OCI-LY1 (cell line): ENCODE measurements at regions not wholly inside any gene's neighbourhood (a gene's known extent, or its start where the extent isn't known, plus 50 kb on each side); places are given as distances from the start of the nearest gene placed in this dataset.

Experiments
- H2AFZ ChIP-seq: fragments of 200-600 bp; sonication (generic), shearing (Covaris generic); 2 replicates; pipeline ENCODE4 v1.6.0; 2014; ENCODE audit warnings: antibody characterized with exemption, mild to moderate bottlenecking, low read length
- H3F3A ChIP-seq: fragments of 200-600 bp; sonication (generic), shearing (Covaris generic); 2 replicates; pipeline ENCODE4 v1.6.0; 2014; ENCODE audit warnings: mild to moderate bottlenecking, antibody characterized with exemption, low read length, moderate library complexity; ENCODE audit not compliant: insufficient read depth
- H3K27ac ChIP-seq: fragments of 200-600 bp; sonication (generic); 2 replicates; pipeline ENCODE4 v1.5.1; 2014; ENCODE audit warnings: low read length, mixed run types, mild to moderate bottlenecking, low read depth; ENCODE audit not compliant: poor library complexity, severe bottlenecking
- H3K27me3 ChIP-seq: fragments of 200-600 bp; sonication (generic); 2 replicates; pipeline ENCODE4 v1.6.0; 2014; ENCODE audit warnings: antibody characterized with exemption, mild to moderate bottlenecking, low read length, moderate library complexity; ENCODE audit not compliant: insufficient read depth
- H3K36me3 ChIP-seq: fragments of 200-600 bp; sonication (generic); 2 replicates; pipeline ENCODE4 v1.6.1; 2014; ENCODE audit warnings: mild to moderate bottlenecking, antibody characterized with exemption, low read length, moderate library complexity, mixed read lengths; ENCODE audit not compliant: insufficient read depth
- H3K4me1 ChIP-seq: fragments of 200-600 bp; sonication (generic); 2 replicates; pipeline ENCODE4 v1.5.1; 2014; ENCODE audit warnings: mild to moderate bottlenecking, low read length, moderate library complexity; ENCODE audit not compliant: insufficient read depth, severe bottlenecking
- H3K4me2 ChIP-seq: fragments of 200-600 bp; sonication (generic), shearing (Covaris generic); 2 replicates; pipeline ENCODE4 v1.6.1; 2014; ENCODE audit warnings: low read length
- H3K4me3 ChIP-seq: fragments of 200-600 bp; sonication (generic); 2 replicates; pipeline ENCODE4 v1.5.1; 2014; ENCODE audit warnings: low read length, low read depth, mild to moderate bottlenecking, mixed read lengths; ENCODE audit not compliant: poor library complexity, severe bottlenecking
- H3K79me2 ChIP-seq: fragments of 200-600 bp; shearing (Covaris generic); 2 replicates; pipeline ENCODE4 v1.6.1; 2016; ENCODE audit warnings: mixed run types, low read length, mixed read lengths; ENCODE audit not compliant: insufficient read depth
- H3K9ac ChIP-seq: fragments of 200-600 bp; sonication (generic), shearing (Covaris generic); 2 replicates; pipeline ENCODE4 v1.6.1; 2014; ENCODE audit warnings: mild to moderate bottlenecking, low read length, mixed read lengths
- H3K9me2 ChIP-seq: fragments of 200-600 bp; sonication (generic), shearing (Covaris generic); 2 replicates; pipeline ENCODE4 v1.6.1; 2014; ENCODE audit warnings: low read depth, mild to moderate bottlenecking, low read length, mixed read lengths
- H3K9me3 ChIP-seq: fragments of 200-600 bp; shearing (Covaris generic); 2 replicates; pipeline ENCODE4 v1.6.1; 2014; ENCODE audit warnings: low read length, mixed read lengths
- H4K20me1 ChIP-seq: fragments of 200-600 bp; sonication (generic), shearing (Covaris generic); 2 replicates; pipeline ENCODE4 v1.6.0; 2016; ENCODE audit warnings: mild to moderate bottlenecking, low read length; ENCODE audit not compliant: insufficient read depth
- CTCF ChIP-seq: fragments of 200-600 bp; sonication (generic), shearing (Covaris generic); IDR thresholded peaks from 2 replicates; pipeline ENCODE4 v1.5.1; 2017; ENCODE audit warnings: mild to moderate bottlenecking, antibody characterized with exemption, low read length, moderate library complexity, mixed read lengths
- EZH2 ChIP-seq: fragments of 200-600 bp; sonication (generic), shearing (Covaris generic); IDR thresholded peaks from 2 replicates; pipeline ENCODE4 v1.8.0; 2017; ENCODE audit warnings: borderline replicate concordance, mixed run types, mild to moderate bottlenecking, antibody characterized with exemption, low read length, moderate library complexity, mixed read lengths

- H3K27me3 ChIP-seq, result no peaks in the 10 kb centered on the region
- no peak overlapping the region for H3K27ac ChIP-seq
- H4K20me1 ChIP-seq, result no peaks in the 10 kb centered on the region
- H3K4me2 ChIP-seq, result no peak overlapping the region
- H2AFZ ChIP-seq, result no peak overlapping the region
- no peaks in the 10 kb centered on the region for H3K79me2 ChIP-seq
- no peak overlapping the region for H3K9ac ChIP-seq
- no peak for TF ChIP-seq EZH2
- TF ChIP-seq CTCF, result no peak
- no peak overlapping the region for H3K4me3 ChIP-seq
- H3K4me1 ChIP-seq, result no peaks in the 10 kb centered on the region
- no peaks in the 10 kb centered on the region for H3K36me3 ChIP-seq
- no peaks in the 10 kb centered on the region for H3F3A ChIP-seq
- H3K9me2 ChIP-seq, result no peaks in the 10 kb centered on the region
- H3K9me3 ChIP-seq, result no peaks in the 10 kb centered on the region
Measured at GRCh38 chr13:76542176-76542575, 344.0 kb downstream of the KCTD12 start.

- H3K36me3 ChIP-seq, result no peaks in the 10 kb centered on the region
- no peaks in the 10 kb centered on the region for H3K27me3 ChIP-seq
- no peak overlapping the region for H3K4me3 ChIP-seq
- H3K9me3 ChIP-seq, result no peaks in the 10 kb centered on the region
- no peaks in the 10 kb centered on the region for H3K79me2 ChIP-seq
- H4K20me1 ChIP-seq, result no peaks in the 10 kb centered on the region
- H3F3A ChIP-seq, result no peaks in the 10 kb centered on the region
- no peak overlapping the region for H3K9ac ChIP-seq
- no peaks in the 10 kb centered on the region for H3K9me2 ChIP-seq
- H2AFZ ChIP-seq, result no peak overlapping the region
- H3K4me2 ChIP-seq, result no peak overlapping the region
- H3K4me1 ChIP-seq, result no peaks in the 10 kb centered on the region
- no peak overlapping the region for H3K27ac ChIP-seq
- TF ChIP-seq EZH2, result no peak
- no peak for TF ChIP-seq CTCF
Measured at GRCh38 chr13:76538004-76538403, 348.2 kb downstream of the KCTD12 start.

- Histone ChIP-seq H3K27me3 (no peaks in the 10 kb centered on the region), H3F3A (no peaks in the 10 kb centered on the region; the same call in 1 of the 2 replicates), H3K9ac (no peak overlapping the region), H2AFZ (no peak overlapping the region), H3K36me3 (no peaks in the 10 kb centered on the region), H3K27ac (no peak overlapping the region), H3K4me3 (no peak overlapping the region), H3K9me3 (no peaks in the 10 kb centered on the region), H3K9me2 (no peaks in the 10 kb centered on the region), H3K4me2 (no peak overlapping the region), H3K79me2 (no peaks in the 10 kb centered on the region), H4K20me1 (no peaks in the 10 kb centered on the region), H3K4me1 (no peaks in the 10 kb centered on the region)
- TF ChIP-seq CTCF (no peak), EZH2 (no peak)
Measured at GRCh38 chr13:76533251-76533650, 353.0 kb downstream of the KCTD12 start.
